Endothelial cell (in vitro differentiated cells): ENCODE measurements at regions not wholly inside any gene's neighbourhood (a gene's known extent, or its start where the extent isn't known, plus 50 kb on each side); places are given as distances from the start of the nearest gene placed in this dataset.

Experiments used
- DNase-seq: peaks from one replicate; pipeline ENCODE4 v3.0.0; 2021; ENCODE audit warnings: low spot score
- H3K27ac Mint-ChIP-seq: one replicate; pipeline ENCODE4 v1.8.0; 2021; ENCODE audit warnings: mixed read lengths, inconsistent platforms; ENCODE audit not compliant: unreplicated experiment
- H3K27me3 Mint-ChIP-seq: one replicate; pipeline ENCODE4 v1.8.0; 2021; ENCODE audit warnings: mild to moderate bottlenecking, moderate library complexity, mixed read lengths, inconsistent platforms; ENCODE audit not compliant: unreplicated experiment
- H3K36me3 Mint-ChIP-seq: one replicate; pipeline ENCODE4 v1.8.0; 2021; ENCODE audit warnings: mild to moderate bottlenecking, low read depth, mixed read lengths, inconsistent platforms; ENCODE audit not compliant: unreplicated experiment
- H3K4me1 Mint-ChIP-seq: one replicate; pipeline ENCODE4 v1.8.0; 2021; ENCODE audit warnings: mild to moderate bottlenecking, mixed read lengths, inconsistent platforms; ENCODE audit not compliant: unreplicated experiment
- H3K4me3 Mint-ChIP-seq: one replicate; pipeline ENCODE4 v1.8.0; 2021; ENCODE audit warnings: mild to moderate bottlenecking, mixed read lengths, inconsistent platforms; ENCODE audit not compliant: unreplicated experiment
- H3K9me3 Mint-ChIP-seq: one replicate; pipeline ENCODE4 v1.8.0; 2021; ENCODE audit warnings: mixed read lengths, inconsistent platforms; ENCODE audit not compliant: unreplicated experiment
- TF ChIP-seq, protein P1 (sequence below): fragments of 200-600 bp; sonication (generic); IDR thresholded peaks from one replicate; pipeline ENCODE4 v1.5.0; 2021; ENCODE audit warnings: antibody characterized with exemption; ENCODE audit not compliant: unreplicated experiment

DNA sequence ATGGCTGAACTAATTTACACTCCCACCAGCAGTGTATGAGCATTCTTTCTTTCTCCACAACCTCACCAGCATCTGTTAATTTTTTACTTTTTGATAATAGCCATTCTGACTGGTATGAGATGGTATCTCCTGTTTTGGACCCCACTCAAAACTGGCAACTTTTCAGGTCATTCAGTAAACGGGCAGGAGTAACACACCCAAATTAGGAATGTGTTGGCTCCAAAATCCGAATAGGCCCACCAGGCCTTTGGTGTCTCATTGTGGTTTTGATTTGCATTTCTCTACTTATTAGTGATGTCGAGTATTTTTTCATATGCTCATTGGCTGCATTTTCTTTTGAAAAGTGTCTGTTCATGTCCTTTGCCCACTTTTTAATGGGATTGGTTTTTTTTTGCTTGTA is 517.1 kb downstream of the TMEM232 start:
- Mint-ChIP-seq H3K27ac (no peak overlapping the region), H3K9me3 (no peaks in the 10 kb centered on the region), H3K4me1 (no peaks in the 10 kb centered on the region), H3K27me3 (no peaks in the 10 kb centered on the region), H3K36me3 (no peaks in the 10 kb centered on the region), H3K4me3 (no peak overlapping the region)
- TF ChIP-seq, protein P1, sequence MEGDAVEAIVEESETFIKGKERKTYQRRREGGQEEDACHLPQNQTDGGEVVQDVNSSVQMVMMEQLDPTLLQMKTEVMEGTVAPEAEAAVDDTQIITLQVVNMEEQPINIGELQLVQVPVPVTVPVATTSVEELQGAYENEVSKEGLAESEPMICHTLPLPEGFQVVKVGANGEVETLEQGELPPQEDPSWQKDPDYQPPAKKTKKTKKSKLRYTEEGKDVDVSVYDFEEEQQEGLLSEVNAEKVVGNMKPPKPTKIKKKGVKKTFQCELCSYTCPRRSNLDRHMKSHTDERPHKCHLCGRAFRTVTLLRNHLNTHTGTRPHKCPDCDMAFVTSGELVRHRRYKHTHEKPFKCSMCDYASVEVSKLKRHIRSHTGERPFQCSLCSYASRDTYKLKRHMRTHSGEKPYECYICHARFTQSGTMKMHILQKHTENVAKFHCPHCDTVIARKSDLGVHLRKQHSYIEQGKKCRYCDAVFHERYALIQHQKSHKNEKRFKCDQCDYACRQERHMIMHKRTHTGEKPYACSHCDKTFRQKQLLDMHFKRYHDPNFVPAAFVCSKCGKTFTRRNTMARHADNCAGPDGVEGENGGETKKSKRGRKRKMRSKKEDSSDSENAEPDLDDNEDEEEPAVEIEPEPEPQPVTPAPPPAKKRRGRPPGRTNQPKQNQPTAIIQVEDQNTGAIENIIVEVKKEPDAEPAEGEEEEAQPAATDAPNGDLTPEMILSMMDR, result no peak
- no peak for DNase-seq

DNA sequence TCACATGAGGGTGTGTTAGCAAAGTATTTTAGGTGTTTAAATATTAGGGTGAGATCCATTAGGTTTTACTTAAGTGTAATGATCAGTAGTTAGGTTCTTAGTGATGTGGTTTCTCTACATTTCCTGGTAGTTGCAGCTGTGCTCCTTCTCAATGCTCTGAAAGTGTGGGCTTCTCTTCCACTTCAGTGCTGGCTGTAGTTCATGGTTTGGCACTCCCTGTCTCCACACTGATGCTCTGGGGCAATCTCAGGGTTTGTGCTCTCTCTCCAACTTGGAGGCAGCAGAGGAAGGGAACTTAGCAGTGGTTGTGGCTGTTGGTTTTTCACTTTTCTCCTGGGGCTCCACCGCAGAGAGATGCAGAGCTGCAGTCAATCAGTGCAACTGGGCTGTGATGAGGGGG is 507.5 kb downstream of the TMEM232 start:
- Mint-ChIP-seq H3K9me3 (peaks cover 10% of the 10 kb centered on the region), H3K27ac (no peak overlapping the region), H3K4me1 (no peaks in the 10 kb centered on the region), H3K27me3 (peaks cover 2% of the 10 kb centered on the region), H3K36me3 (no peaks in the 10 kb centered on the region), H3K4me3 (no peak overlapping the region)
- TF ChIP-seq, protein P1, result no peak
- no peak for DNase-seq

DNA sequence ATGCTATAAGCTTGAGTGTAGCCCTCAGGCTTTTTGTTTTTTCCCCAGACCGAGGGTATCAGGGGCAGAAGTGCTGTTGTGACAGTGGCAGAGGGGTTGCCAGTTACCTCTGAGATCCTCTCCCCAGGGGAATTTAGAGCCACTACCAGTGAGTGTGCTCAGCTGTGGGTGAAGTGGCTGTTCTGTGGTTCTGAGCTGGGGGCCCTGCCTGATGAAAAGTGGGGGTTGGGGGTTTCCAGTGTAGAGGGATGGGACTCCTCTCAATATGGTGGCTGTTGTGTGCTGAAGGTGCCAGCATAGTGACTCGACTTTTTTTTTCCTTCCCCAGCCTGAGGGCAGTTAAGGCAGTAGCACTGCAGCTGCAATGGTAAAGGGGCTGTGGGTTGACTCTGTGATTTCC is 506.7 kb downstream of the TMEM232 start:
- no peak overlapping the region for H3K4me3 Mint-ChIP-seq
- peaks cover 10% of the 10 kb centered on the region for H3K9me3 Mint-ChIP-seq
- H3K27ac Mint-ChIP-seq, result no peak overlapping the region
- no peak for DNase-seq
- H3K36me3 Mint-ChIP-seq, result no peaks in the 10 kb centered on the region
- H3K4me1 Mint-ChIP-seq, result no peaks in the 10 kb centered on the region
- H3K27me3 Mint-ChIP-seq, result peaks cover 2% of the 10 kb centered on the region
- TF ChIP-seq, protein P1, result no peak

DNA sequence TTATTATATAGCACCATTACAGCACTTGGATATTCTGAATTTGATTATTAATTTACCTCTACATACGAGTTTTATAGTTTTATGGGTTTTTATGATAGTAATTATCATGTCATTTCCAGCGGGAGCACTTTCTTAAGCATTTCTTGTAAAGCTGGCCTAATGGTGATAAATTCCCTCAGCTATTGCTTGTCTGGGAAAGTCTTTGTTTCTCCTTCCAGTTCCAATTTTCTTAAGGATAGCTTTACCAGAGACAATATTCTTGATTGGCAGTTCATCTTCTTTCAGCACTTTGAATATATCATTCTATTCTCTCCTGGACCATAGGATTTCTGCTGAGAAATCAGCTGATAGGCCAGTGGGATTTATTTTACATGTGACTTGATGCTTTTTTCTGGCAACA is 505.4 kb downstream of the TMEM232 start:
- Mint-ChIP-seq H3K27ac (no peak overlapping the region), H3K4me3 (no peak overlapping the region), H3K27me3 (peaks cover 2% of the 10 kb centered on the region), H3K9me3 (peaks cover 8% of the 10 kb centered on the region), H3K36me3 (no peaks in the 10 kb centered on the region), H3K4me1 (no peaks in the 10 kb centered on the region)
- DNase-seq, result no peak
- TF ChIP-seq, protein P1, result no peak

DNA sequence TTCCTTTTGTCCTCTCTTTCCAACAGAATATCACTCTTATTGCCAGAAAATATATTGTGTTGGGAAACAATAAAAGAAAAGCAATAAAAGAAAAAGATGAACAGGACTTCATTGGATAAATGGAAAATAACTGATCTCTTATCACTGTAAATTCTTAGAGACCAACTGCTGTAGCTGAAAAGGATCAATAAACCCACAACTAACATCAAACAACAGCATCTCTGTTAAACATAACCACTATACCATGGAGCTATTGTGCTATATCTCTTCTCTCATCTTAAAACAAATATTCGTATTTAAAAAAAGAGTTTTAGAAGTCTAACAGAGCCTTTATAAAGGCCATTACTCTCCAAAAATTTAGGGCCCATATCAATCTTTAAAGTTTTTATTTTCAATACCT is 502.4 kb downstream of the TMEM232 start:
- no peak for DNase-seq
- Mint-ChIP-seq H3K27me3 (peaks cover 2% of the 10 kb centered on the region), H3K9me3 (peaks cover 5% of the 10 kb centered on the region), H3K27ac (no peak overlapping the region), H3K36me3 (no peaks in the 10 kb centered on the region), H3K4me3 (no peak overlapping the region), H3K4me1 (no peaks in the 10 kb centered on the region)
- TF ChIP-seq, protein P1, result no peak
